Vagina (tissue), 2 donors: ENCODE measurements at regions not wholly inside any gene's neighbourhood (a gene's known extent, or its start where the extent isn't known, plus 50 kb on each side); places are given as distances from the start of the nearest gene placed in this dataset.

Experiments
- POLR2A ChIP-seq, 2 donors: fragments of 450-650 bp; IDR thresholded peaks; one replicate each; pipeline ENCODE4 v1.6.1; 2017; ENCODE audit warnings: antibody characterized with exemption in 2 of 2, mild to moderate bottlenecking in 2 of 2, moderate library complexity in 2 of 2
- TF ChIP-seq, protein P1 (sequence below), 3 experiments: fragments of 450-650 bp in 2 of 3; fragments of 200-600 bp in 1 of 3; sonication (generic) in 1 of 3; IDR thresholded peaks; one replicate each; pipeline ENCODE4 v1.5.1; 2017 to 2019; ENCODE audit warnings: antibody characterized with exemption in 3 of 3, mild to moderate bottlenecking in 2 of 3, moderate library complexity in 2 of 3

- TF ChIP-seq, protein P1, sequence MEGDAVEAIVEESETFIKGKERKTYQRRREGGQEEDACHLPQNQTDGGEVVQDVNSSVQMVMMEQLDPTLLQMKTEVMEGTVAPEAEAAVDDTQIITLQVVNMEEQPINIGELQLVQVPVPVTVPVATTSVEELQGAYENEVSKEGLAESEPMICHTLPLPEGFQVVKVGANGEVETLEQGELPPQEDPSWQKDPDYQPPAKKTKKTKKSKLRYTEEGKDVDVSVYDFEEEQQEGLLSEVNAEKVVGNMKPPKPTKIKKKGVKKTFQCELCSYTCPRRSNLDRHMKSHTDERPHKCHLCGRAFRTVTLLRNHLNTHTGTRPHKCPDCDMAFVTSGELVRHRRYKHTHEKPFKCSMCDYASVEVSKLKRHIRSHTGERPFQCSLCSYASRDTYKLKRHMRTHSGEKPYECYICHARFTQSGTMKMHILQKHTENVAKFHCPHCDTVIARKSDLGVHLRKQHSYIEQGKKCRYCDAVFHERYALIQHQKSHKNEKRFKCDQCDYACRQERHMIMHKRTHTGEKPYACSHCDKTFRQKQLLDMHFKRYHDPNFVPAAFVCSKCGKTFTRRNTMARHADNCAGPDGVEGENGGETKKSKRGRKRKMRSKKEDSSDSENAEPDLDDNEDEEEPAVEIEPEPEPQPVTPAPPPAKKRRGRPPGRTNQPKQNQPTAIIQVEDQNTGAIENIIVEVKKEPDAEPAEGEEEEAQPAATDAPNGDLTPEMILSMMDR (IDR thresholded peaks at IDR 0.05): no peak
- TF ChIP-seq POLR2A (IDR thresholded peaks at IDR 0.05): no peak
These were observed 271.0 kb downstream of the EDEM1 start for GRCh38 chr3:5458526-5458925.
